HG02763 (cell line): ENCODE measurements at regions not wholly inside any gene's neighbourhood (a gene's known extent, or its start where the extent isn't known, plus 50 kb on each side); places are given as distances from the start of the nearest gene placed in this dataset.
"Not testable (repeated sequence)": the region's sequence is repeated elsewhere in the genome, so short reads cannot be mapped to it uniquely, and the experiment has no call there.

ENCODE experiments used
- ATAC-seq: cut with Tn5 transposase; IDR thresholded peaks from one replicate; pipeline ENCODE4 v1.9.1; 2021; ENCODE audit warnings: mild to moderate bottlenecking, moderate library complexity; ENCODE audit not compliant: unreplicated experiment

GRCh38 chr2:89129440-89129839, 438.0 kb downstream of the RPIA start:
- ATAC-seq: not testable (repeated sequence)

- ATAC-seq: not testable (repeated sequence)
Observed at GRCh38 chr2:89130665-89131308, 439.3 kb downstream of the RPIA start.

- peak; percentile 74 for ATAC-seq
Observed at GRCh38 chr2:89142959-89143358, 451.5 kb downstream of the RPIA start.

GRCh38 chr2:89145342-89145741, 453.9 kb downstream of the RPIA start:
- not testable (repeated sequence) for ATAC-seq

- not testable (repeated sequence) for ATAC-seq
Observed at GRCh38 chr2:89148256-89148655, 456.8 kb downstream of the RPIA start.

GRCh38 chr2:89151699-89152098, 460.2 kb downstream of the RPIA start:
- ATAC-seq: not testable (repeated sequence)

- ATAC-seq: not testable (repeated sequence)
Observed at GRCh38 chr2:89152501-89152900, 461.0 kb downstream of the RPIA start.

GRCh38 chr2:89153210-89153609, 461.7 kb downstream of the RPIA start:
- ATAC-seq: not testable (repeated sequence)

- not testable (repeated sequence) for ATAC-seq
Observed at GRCh38 chr2:89154247-89154682, 462.8 kb downstream of the RPIA start.

- not testable (repeated sequence) for ATAC-seq
Observed at GRCh38 chr2:89160306-89160705, 468.8 kb downstream of the RPIA start.

- ATAC-seq: not testable (repeated sequence)
Observed at GRCh38 chr2:89161626-89162025, 470.2 kb downstream of the RPIA start.

- not testable (repeated sequence) for ATAC-seq
Observed at GRCh38 chr2:89170506-89171173, 479.2 kb downstream of the RPIA start.

- not testable (repeated sequence) for ATAC-seq
Observed at GRCh38 chr2:89171174-89171519, 479.7 kb downstream of the RPIA start.

GRCh38 chr2:89177004-89177403, 485.5 kb downstream of the RPIA start:
- not testable (repeated sequence) for ATAC-seq

- not testable (repeated sequence) for ATAC-seq
Observed at GRCh38 chr2:89182221-89182620, 490.7 kb downstream of the RPIA start.

- ATAC-seq: not testable (repeated sequence)
Observed at GRCh38 chr2:89184746-89185145, 493.3 kb downstream of the RPIA start.

GRCh38 chr2:89195636-89196251, 504.3 kb downstream of the RPIA start:
- ATAC-seq: not testable (repeated sequence)

GRCh38 chr2:89196719-89197118, 505.2 kb downstream of the RPIA start:
- ATAC-seq: not testable (repeated sequence)

- ATAC-seq: not testable (repeated sequence)
Observed at GRCh38 chr2:89198026-89198425, 506.6 kb downstream of the RPIA start.

GRCh38 chr2:89199453-89200246, 508.2 kb downstream of the RPIA start:
- not testable (repeated sequence) for ATAC-seq

GRCh38 chr2:89200247-89200527, 508.7 kb downstream of the RPIA start:
- ATAC-seq: not testable (repeated sequence)
